Ascending aorta (tissue), 2 donors: ENCODE measurements at regions not wholly inside any gene's neighbourhood (a gene's known extent, or its start where the extent isn't known, plus 50 kb on each side); places are given as distances from the start of the nearest gene placed in this dataset.

ENCODE experiments used
- DNase-seq, 2 donors: peaks; one replicate each; pipeline ENCODE4 v3.0.0-alpha.2; 2019; ENCODE audit warnings: low spot score in 2 of 2
- H3K27ac ChIP-seq, 2 donors: fragments of 200-600 bp; sonication (generic); one replicate each; pipeline ENCODE4 v1.5.1; 2016 to 2017; ENCODE audit warnings: mild to moderate bottlenecking in 1 of 2
- H3K27me3 ChIP-seq: fragments of 200-600 bp; sonication (generic); one replicate; pipeline ENCODE4 v1.5.1; 2017
- H3K36me3 ChIP-seq, 2 donors: fragments of 200-600 bp; sonication (generic); one replicate each; pipeline ENCODE4 v1.5.1; 2016
- H3K4me1 ChIP-seq, 2 donors: fragments of 200-600 bp; sonication (generic); one replicate each; pipeline ENCODE4 v1.5.1; 2016 to 2017; ENCODE audit warnings: mild to moderate bottlenecking in 1 of 2
- H3K4me3 ChIP-seq, 2 donors: fragments of 200-600 bp; sonication (generic); one replicate each; pipeline ENCODE4 v1.5.1; 2016 to 2017; ENCODE audit warnings: mild to moderate bottlenecking in 1 of 2
- H3K9me3 ChIP-seq, 2 donors: fragments of 200-600 bp; sonication (generic); one replicate each; pipeline ENCODE4 v1.5.1; 2016
- CTCF ChIP-seq, 3 experiments: fragments of 200-600 bp in 2 of 3; fragments of 450-650 bp in 1 of 3; sonication (generic) in 2 of 3; IDR thresholded peaks; one replicate each; pipeline ENCODE4 v1.5.1; 2016 to 2019; ENCODE audit warnings: antibody characterized with exemption in 3 of 3, mild to moderate bottlenecking in 1 of 3, moderate library complexity in 1 of 3
- intact Hi-C: fragments of 100-400 bp; cut with DNase I; formaldehyde crosslinking; loops from one replicate; pipeline ENCODE4 v1.15.1; 2023

DNA sequence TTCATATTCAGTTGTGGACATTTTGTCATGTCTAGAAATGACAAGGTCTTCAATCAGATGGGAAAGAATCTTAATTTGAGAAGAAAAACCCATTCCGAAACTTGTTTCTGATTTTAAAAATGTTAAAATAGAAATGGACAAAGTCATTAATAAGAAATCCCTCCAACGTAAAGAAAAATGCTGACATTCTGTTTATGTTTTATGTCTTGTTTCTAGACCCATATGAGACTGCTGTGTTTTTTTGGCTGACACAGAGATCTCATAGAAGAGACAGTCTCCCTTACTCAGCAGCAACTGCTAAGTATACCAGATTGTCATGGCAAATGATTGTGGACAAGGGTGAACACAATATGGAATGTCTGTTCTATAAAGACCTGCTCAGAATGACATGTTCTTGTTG lies 538.5 kb downstream of the ZEB2 start:
- Histone ChIP-seq H3K4me3 (no peak overlapping the region), H3K36me3 (no peaks in the 10 kb centered on the region), H3K27me3 (no peaks in the 10 kb centered on the region), H3K4me1 (no peaks in the 10 kb centered on the region), H3K27ac (no peak overlapping the region), H3K9me3 (no peaks in the 10 kb centered on the region)
- DNase-seq, result no peak
- intact Hi-C loops, result no loop called here
- no peak for TF ChIP-seq CTCF (IDR thresholded peaks at IDR 0.05)

DNA sequence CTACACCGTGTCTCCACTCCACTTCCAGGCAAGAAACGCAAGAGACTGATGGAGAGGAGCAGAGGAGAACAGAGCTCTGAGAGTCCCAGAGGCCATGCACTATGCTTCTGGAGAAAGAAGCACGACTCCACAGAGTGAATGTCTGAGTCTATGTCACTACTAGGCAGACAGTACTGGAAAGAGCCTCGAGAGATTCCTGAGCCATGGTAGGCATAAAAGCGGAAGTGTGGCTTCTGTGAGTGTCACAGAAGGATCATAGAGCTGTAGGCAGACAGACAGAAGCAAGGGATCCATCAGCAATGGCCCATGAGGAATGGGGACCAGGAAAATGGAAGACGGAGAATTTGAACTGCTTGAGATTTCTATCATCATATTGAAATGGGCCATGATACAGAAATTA lies 542.6 kb downstream of the ZEB2 start:
- no peak for TF ChIP-seq CTCF (IDR thresholded peaks at IDR 0.05)
- no peaks in the 10 kb centered on the region for H3K27me3 ChIP-seq
- no peak overlapping the region for H3K27ac ChIP-seq
- no peaks in the 10 kb centered on the region for H3K9me3 ChIP-seq
- no peak for DNase-seq
- intact Hi-C loops, result no loop called here
- H3K4me3 ChIP-seq, result no peak overlapping the region
- H3K4me1 ChIP-seq, result no peaks in the 10 kb centered on the region
- H3K36me3 ChIP-seq, result no peaks in the 10 kb centered on the region

- no peaks in the 10 kb centered on the region for H3K27me3 ChIP-seq
- intact Hi-C loops, result no loop called here
- no peaks in the 10 kb centered on the region for H3K36me3 ChIP-seq
- H3K9me3 ChIP-seq, result no peaks in the 10 kb centered on the region
- TF ChIP-seq CTCF (IDR thresholded peaks at IDR 0.05), result no peak
- H3K4me3 ChIP-seq, result no peak overlapping the region
- no peak overlapping the region for H3K27ac ChIP-seq
- H3K4me1 ChIP-seq, result no peaks in the 10 kb centered on the region
- no peak for DNase-seq
Observed at GRCh38 chr2:143975216-143975615, 544.7 kb downstream of the ZEB2 start.

DNA sequence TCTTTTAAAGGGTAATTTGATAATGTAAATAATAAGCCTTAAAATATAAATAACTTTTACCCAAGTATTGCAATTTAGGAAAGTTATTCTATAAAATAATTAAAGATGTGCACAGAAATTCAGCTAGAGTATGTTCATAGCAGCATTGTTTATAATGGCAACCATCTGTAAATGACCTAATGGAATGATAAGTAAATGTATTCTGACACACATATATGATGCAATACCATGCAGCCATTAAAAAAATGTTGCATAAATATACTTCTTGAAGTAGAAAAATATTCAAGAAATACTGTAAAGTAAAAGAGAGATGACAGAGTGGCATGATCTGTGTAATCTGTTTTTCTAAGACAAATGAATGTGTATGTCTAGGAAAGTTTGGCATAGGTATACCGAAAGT lies 545.7 kb downstream of the ZEB2 start:
- no peaks in the 10 kb centered on the region for H3K4me1 ChIP-seq
- intact Hi-C loops, result no loop called here
- no peak overlapping the region for H3K27ac ChIP-seq
- TF ChIP-seq CTCF (IDR thresholded peaks at IDR 0.05), result no peak
- H3K4me3 ChIP-seq, result no peak overlapping the region
- H3K36me3 ChIP-seq, result peaks cover 0 to 2% of the 10 kb centered on the region in 2 donors
- no peaks in the 10 kb centered on the region for H3K27me3 ChIP-seq
- no peak for DNase-seq
- H3K9me3 ChIP-seq, result no peaks in the 10 kb centered on the region

DNA sequence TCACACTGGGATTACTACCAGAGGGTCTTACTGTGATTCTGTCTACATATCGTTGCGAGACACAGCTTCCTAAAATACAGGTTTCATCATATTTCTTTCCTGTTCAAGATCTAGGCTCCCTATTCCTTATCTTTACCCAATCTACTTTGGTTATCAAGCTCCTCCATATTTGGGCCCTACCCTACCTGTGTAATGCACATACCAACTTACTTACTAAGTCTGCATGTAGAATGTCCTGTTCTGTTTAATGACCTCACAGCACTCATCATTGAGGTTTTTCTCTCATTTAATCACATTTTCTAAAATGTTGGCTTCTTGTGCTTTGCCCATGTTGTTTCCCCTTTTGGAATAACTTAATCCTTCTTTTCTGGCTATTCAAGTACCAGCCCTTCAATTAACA lies 551.1 kb downstream of the ZEB2 start:
- Histone ChIP-seq H3K9me3 (no peaks in the 10 kb centered on the region), H3K4me1 (no peaks in the 10 kb centered on the region), H3K27me3 (no peaks in the 10 kb centered on the region), H3K36me3 (peaks cover 0 to 3% of the 10 kb centered on the region in 2 donors), H3K4me3 (no peak overlapping the region), H3K27ac (no peak overlapping the region)
- no peak for TF ChIP-seq CTCF (IDR thresholded peaks at IDR 0.05)
- DNase-seq, result no peak
- intact Hi-C loops, result no loop called here

GRCh38 chr2:143968360-143968759 lies 551.6 kb downstream of the ZEB2 start:
- no peak for TF ChIP-seq CTCF (IDR thresholded peaks at IDR 0.05)
- H3K9me3 ChIP-seq, result no peaks in the 10 kb centered on the region
- no peak overlapping the region for H3K27ac ChIP-seq
- no peaks in the 10 kb centered on the region for H3K4me1 ChIP-seq
- H3K36me3 ChIP-seq, result peaks cover 0 to 3% of the 10 kb centered on the region in 2 donors
- H3K4me3 ChIP-seq, result no peak overlapping the region
- intact Hi-C loops, result no loop called here
- DNase-seq, result no peak
- H3K27me3 ChIP-seq, result no peaks in the 10 kb centered on the region
